Parathyroid adenoma (tissue), 2 donors: ENCODE measurements at regions not wholly inside any gene's neighbourhood (a gene's known extent, or its start where the extent isn't known, plus 50 kb on each side); places are given as distances from the start of the nearest gene placed in this dataset.

Source experiments
- H2AFZ ChIP-seq: fragments of 300-600 bp; sonication (generic); one replicate; pipeline ENCODE4 v1.7.0; 2017; ENCODE audit warnings: antibody characterized with exemption, mild to moderate bottlenecking
- H3K27ac ChIP-seq: fragments of 300-600 bp; sonication (generic); one replicate; pipeline ENCODE4 v1.7.0; 2017
- H3K27me3 ChIP-seq: fragments of 300-600 bp; sonication (generic); one replicate; pipeline ENCODE4 v1.7.0; 2017; ENCODE audit warnings: low read length; ENCODE audit not compliant: control insufficient read depth, insufficient read depth
- H3K36me3 ChIP-seq: fragments of 300-600 bp; sonication (generic); one replicate; pipeline ENCODE4 v1.7.0; 2017; ENCODE audit warnings: low read length; ENCODE audit not compliant: control insufficient read depth, insufficient read depth
- H3K4me1 ChIP-seq: fragments of 300-600 bp; sonication (generic); one replicate; pipeline ENCODE4 v1.7.0; 2017; ENCODE audit warnings: control low read depth
- H3K4me2 ChIP-seq: fragments of 300-600 bp; sonication (generic); one replicate; pipeline ENCODE4 v1.7.0; 2017; ENCODE audit warnings: low read length
- H3K4me3 ChIP-seq: fragments of 300-600 bp; sonication (generic); one replicate; pipeline ENCODE4 v1.7.0; 2017; ENCODE audit warnings: low read depth, low read length
- H3K79me2 ChIP-seq: fragments of 300-600 bp; sonication (generic); one replicate; pipeline ENCODE4 v1.7.0; 2017; ENCODE audit warnings: control low read depth
- H3K9ac ChIP-seq: fragments of 300-600 bp; sonication (generic); one replicate; pipeline ENCODE4 v1.7.0; 2017; ENCODE audit warnings: mild to moderate bottlenecking
- H3K9me3 ChIP-seq: fragments of 300-600 bp; sonication (generic); one replicate; pipeline ENCODE4 v1.7.0; 2017; ENCODE audit warnings: low read length; ENCODE audit not compliant: control insufficient read depth
- TF ChIP-seq, protein P1 (sequence below): fragments of 300-600 bp; sonication (generic); IDR thresholded peaks from one replicate; pipeline ENCODE4 v1.7.0; 2017; ENCODE audit warnings: antibody characterized with exemption, mild to moderate bottlenecking
- donor health status: primary hyperparathyroidism.

DNA sequence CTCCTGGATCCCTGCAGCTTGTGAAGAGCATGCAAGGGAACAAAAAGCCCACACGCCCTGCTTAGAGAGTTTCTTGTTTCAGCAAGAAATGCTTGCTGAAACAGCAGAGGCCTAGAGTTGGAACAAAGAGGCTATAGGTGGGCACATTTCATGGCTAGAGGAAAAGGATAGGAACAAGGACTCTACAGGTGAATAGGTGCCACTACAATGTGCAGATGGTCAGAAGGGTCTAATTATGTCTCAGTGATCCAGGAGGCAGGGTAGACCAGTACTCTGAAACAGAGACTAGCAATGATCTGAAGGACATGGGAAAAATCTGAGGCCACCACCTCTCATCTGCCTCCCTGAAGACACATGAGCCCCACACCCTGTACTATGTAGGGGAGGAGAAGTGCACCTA, 609.0 kb downstream of the REEP3 start:
- no peaks in the 10 kb centered on the region for H3K4me1 ChIP-seq
- H3K36me3 ChIP-seq, result no peaks in the 10 kb centered on the region
- H3K4me3 ChIP-seq, result no peak overlapping the region
- H3K9ac ChIP-seq, result no peak overlapping the region
- H3K4me2 ChIP-seq, result no peak overlapping the region
- no peaks in the 10 kb centered on the region for H3K9me3 ChIP-seq
- H3K79me2 ChIP-seq, result no peaks in the 10 kb centered on the region
- H2AFZ ChIP-seq, result no peak overlapping the region
- H3K27me3 ChIP-seq, result no peaks in the 10 kb centered on the region
- H3K27ac ChIP-seq, result no peak overlapping the region
- TF ChIP-seq, protein P1, sequence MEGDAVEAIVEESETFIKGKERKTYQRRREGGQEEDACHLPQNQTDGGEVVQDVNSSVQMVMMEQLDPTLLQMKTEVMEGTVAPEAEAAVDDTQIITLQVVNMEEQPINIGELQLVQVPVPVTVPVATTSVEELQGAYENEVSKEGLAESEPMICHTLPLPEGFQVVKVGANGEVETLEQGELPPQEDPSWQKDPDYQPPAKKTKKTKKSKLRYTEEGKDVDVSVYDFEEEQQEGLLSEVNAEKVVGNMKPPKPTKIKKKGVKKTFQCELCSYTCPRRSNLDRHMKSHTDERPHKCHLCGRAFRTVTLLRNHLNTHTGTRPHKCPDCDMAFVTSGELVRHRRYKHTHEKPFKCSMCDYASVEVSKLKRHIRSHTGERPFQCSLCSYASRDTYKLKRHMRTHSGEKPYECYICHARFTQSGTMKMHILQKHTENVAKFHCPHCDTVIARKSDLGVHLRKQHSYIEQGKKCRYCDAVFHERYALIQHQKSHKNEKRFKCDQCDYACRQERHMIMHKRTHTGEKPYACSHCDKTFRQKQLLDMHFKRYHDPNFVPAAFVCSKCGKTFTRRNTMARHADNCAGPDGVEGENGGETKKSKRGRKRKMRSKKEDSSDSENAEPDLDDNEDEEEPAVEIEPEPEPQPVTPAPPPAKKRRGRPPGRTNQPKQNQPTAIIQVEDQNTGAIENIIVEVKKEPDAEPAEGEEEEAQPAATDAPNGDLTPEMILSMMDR, result no peak

DNA sequence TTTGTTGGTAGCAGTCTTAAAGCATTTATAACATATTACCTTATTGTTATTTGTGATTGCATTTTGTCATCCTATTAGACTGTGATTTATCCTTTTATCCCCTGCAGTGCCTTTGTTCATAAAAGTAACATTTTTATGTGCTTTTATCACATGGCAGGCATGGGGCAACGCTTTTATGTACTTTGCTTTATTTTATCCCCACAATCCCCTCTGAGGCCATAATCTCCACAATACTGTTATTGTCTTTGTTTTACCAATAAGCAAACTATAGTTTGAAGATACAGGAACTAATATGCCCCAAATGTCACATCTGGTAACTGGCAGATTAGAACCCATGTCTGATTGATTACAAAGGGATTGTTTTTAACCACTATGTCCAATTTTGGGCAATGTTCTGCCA, 613.5 kb downstream of the REEP3 start:
- no peak overlapping the region for H2AFZ ChIP-seq
- H3K27ac ChIP-seq, result no peak overlapping the region
- H3K4me2 ChIP-seq, result no peak overlapping the region
- no peaks in the 10 kb centered on the region for H3K4me1 ChIP-seq
- TF ChIP-seq, protein P1, result no peak
- no peaks in the 10 kb centered on the region for H3K27me3 ChIP-seq
- H3K36me3 ChIP-seq, result no peaks in the 10 kb centered on the region
- no peak overlapping the region for H3K9ac ChIP-seq
- H3K79me2 ChIP-seq, result no peaks in the 10 kb centered on the region
- no peak overlapping the region for H3K4me3 ChIP-seq
- no peaks in the 10 kb centered on the region for H3K9me3 ChIP-seq

- Histone ChIP-seq H3K27me3 (no peaks in the 10 kb centered on the region), H3K27ac (no peak overlapping the region), H3K79me2 (no peaks in the 10 kb centered on the region)
Measured at GRCh38 chr10:64142395-64142794, 621.2 kb downstream of the REEP3 start.

GRCh38 chr10:64148607-64149006, 627.4 kb downstream of the REEP3 start:
- Histone ChIP-seq H3K4me3 (no peak overlapping the region), H3K27me3 (no peaks in the 10 kb centered on the region), H3K36me3 (no peaks in the 10 kb centered on the region), H3K9me3 (no peaks in the 10 kb centered on the region), H2AFZ (no peak overlapping the region), H3K9ac (no peak overlapping the region), H3K4me1 (no peaks in the 10 kb centered on the region), H3K27ac (no peak overlapping the region), H3K4me2 (no peak overlapping the region), H3K79me2 (no peaks in the 10 kb centered on the region)
- TF ChIP-seq, protein P1, result no peak

More at GRCh38 chr10:64142395-64142794, 621.2 kb downstream of the REEP3 start:
- Histone ChIP-seq H3K4me2 (no peak overlapping the region), H2AFZ (no peak overlapping the region), H3K9ac (no peak overlapping the region), H3K4me3 (no peak overlapping the region), H3K9me3 (no peaks in the 10 kb centered on the region), H3K36me3 (no peaks in the 10 kb centered on the region), H3K4me1 (no peaks in the 10 kb centered on the region)
- TF ChIP-seq, protein P1, result no peak

- H3K4me2 ChIP-seq, result no peak overlapping the region
- no peaks in the 10 kb centered on the region for H3K36me3 ChIP-seq
- H3K9me3 ChIP-seq, result no peaks in the 10 kb centered on the region
- H3K27ac ChIP-seq, result no peak overlapping the region
- H3K79me2 ChIP-seq, result no peaks in the 10 kb centered on the region
- TF ChIP-seq, protein P1, result no peak
- H2AFZ ChIP-seq, result no peak overlapping the region
- H3K4me1 ChIP-seq, result no peaks in the 10 kb centered on the region
- H3K9ac ChIP-seq, result no peak overlapping the region
- no peaks in the 10 kb centered on the region for H3K27me3 ChIP-seq
- no peak overlapping the region for H3K4me3 ChIP-seq
Measured at GRCh38 chr10:64156166-64156565, 635.0 kb downstream of the REEP3 start.
